ENCODE measurements at regions not wholly inside any gene's neighbourhood (a gene's known extent, or its start where the extent isn't known, plus 50 kb on each side); places are given as distances from the start of the nearest gene placed in this dataset.
"Not testable (repeated sequence)": the region's sequence is repeated elsewhere in the genome, so short reads cannot be mapped to it uniquely, and the experiment has no call there.

DNA sequence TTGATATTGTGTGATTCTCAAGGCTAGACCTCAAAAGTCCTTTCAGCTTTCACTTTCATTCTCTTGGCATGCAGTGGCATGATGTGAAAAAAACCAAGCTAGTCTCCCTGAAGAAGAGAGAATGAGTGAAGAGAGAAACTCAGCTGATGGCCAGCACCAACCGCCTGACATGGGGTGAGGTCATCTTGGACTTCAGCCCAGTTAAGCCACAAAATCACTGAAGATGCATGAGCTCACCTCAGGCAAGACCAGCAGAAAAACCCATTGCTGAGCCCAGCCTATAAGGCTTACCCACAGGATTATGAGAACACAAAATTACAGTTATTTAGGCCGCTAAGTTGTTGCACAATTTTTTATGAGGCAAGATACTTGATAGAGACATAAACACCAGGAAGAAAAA is 496.5 kb downstream of the TOX3 start:
- no peak for DNase-seq

- DNase-seq: no peak
These were observed 511.5 kb downstream of the TOX3 start for GRCh38 chr16:52035436-52035835.

GRCh38 chr16:52034830-52035229 is 512.1 kb downstream of the TOX3 start:
- no peak for DNase-seq

GRCh38 chr16:52033992-52034391 is 513.0 kb downstream of the TOX3 start:
- DNase-seq: no peak

- no peak for DNase-seq
These were observed 524.0 kb downstream of the TOX3 start for GRCh38 chr16:52022980-52023379.

GRCh38 chr16:52022177-52022576 is 524.8 kb downstream of the TOX3 start:
- DNase-seq: no peak

- DNase-seq: no peak
These were observed 530.6 kb downstream of the TOX3 start for GRCh38 chr16:52016387-52016786.

DNA sequence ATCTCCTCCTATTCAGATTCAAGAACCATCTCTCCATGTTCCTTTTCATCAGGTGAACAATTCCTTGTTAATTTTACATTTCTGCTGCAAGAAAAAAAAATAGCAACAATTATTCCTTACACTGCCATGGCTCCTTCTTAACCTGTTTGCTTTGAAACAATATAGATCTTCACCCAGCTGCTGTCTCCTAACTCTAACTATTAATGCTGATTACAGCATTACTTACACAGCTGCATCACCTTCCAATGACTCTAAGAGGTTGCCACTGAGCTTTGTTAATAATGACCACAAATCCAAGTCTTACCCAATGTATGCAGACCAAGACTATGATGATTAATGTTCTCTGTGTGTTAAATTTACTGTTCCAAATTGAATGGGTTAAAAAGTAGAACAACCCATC is 541.4 kb downstream of the TOX3 start:
- no peak for DNase-seq

DNA sequence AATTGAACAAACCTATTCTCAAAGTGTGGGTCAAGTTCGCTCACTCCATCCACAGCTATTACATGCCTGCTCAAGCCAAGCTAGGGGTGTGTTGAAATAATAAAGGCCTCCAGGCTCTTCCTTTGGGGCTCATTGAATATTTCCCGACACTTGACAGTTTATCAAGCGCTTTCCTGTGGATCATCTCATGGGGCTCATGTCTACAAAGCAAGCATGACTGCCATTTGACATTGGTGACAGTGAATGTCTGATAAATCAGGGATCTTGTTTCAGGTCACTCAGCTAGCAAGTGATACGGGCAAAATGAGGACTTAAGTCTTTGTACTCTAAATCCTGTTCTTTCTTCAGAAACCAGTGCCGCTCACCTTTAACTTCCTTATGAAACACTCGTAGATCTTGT is 542.6 kb downstream of the TOX3 start:
- DNase-seq: no peak

GRCh38 chr16:52002026-52002425 is 544.9 kb downstream of the TOX3 start:
- DNase-seq: no peak

DNA sequence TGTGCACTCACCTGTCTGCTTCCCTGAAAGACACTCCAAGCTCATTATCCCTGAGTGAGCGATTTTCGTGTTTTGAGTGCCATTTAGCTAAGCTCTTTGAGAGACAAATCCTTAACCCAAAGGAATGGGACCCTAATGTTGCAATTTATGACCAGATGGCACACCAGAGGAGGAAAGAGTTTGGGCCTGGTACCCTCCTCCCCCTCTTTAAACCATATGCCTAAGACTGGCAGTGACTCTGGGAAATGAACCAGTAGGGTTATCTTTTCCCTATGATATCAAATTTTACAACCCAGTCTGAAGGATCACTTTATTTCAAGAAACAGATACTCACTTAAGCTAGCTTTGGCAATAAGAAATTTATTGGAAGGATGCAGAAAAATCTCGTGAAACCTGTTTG is 550.4 kb downstream of the TOX3 start:
- no peak for DNase-seq

DNA sequence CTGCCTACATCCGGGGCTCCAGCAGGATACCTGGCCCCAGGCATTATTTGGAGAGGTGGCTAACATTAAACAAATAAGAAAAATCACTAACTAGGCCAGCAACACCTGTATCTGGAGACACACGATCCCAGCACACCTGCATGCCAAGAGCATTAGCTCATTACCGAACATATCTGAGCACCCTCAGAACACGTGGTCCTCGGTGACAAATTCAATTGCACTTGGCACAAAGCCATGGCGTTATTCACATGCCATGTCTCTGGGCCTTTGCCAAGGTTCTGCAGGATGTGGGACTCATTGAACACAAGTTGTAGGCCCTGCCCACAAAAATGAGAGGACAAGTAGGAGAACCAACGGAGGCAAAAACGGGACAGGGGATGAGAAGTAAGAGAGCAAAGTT is 552.3 kb downstream of the TOX3 start:
- DNase-seq: no peak

- no peak for DNase-seq
These were observed 557.2 kb downstream of the TOX3 start for GRCh38 chr16:51989637-51990230.

DNA sequence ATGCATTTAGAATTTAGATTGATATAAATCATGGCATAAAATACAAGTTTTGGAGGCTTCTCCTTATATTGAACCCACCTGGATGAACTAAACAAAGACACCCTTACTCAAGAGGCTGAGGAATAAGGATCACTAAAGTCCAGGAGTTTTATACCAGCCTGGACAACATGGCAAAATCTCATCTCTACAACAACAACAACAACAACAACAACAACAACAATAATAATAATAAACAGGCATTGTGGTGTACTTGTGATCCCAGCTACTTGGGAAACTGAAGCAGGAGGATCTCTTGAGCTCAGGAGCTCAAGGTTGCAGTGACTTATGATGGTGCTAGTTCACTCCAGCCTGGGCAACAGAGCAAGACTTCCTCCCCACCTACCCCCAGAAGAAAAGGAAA is 558.0 kb downstream of the TOX3 start:
- DNase-seq: no peak

DNA sequence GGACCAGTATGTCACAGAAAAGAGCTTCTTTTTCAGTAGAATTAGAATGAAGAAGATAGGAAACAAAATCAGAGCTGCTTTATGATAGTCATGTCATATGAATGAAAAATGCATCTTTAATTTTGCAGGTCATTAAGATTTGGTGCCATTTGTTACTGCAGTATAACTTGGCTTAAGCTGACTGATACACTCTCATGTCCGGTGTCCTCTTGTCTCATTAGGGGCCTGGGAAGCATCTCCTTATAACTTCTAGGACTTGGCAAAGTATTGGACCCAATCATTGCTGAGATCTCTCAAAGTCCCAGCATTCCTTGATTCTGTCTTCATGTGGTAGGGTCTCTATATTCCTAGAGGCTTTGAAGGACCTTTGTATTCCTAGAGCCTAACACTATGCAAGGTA is 559.4 kb downstream of the TOX3 start:
- DNase-seq: no peak

DNA sequence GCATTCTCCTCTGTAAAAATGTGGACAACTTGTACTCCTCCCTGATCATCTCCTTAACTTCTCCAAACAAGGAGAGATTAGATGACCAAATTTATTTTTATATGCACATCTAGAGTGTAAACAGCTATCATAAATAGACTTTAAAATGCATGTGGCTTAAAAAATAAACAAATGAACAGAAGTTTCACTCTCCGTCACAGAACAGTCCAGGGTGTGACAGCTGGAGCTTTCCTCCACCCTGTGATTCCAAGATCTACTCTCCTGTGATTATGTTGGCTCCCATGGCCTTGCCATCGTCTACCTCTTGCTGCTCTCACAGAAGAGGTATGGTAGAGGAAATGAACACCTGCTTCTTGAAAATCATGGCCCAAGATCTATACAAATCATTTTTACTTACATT is 560.2 kb downstream of the TOX3 start:
- DNase-seq: no peak

- no peak for DNase-seq
These were observed 560.6 kb downstream of the TOX3 start for GRCh38 chr16:51986301-51986700.

DNA sequence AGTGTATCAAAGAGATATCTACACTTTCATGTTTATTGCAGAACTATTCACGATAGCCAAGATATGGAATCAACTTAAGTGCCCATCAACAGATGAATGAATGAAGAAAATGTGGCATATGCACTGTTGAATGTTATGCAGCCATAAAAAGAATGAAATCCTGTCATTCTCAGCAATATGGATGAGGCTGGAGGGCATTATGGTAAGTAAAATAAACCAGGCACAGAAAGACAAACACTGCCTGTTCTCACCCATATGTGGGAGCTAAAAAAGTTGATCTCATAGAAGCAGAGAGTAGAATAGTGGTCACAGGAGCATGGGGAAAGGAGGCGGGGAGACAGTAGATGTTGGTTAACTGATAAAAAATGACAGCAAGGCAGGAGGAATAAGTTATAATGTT is 561.8 kb downstream of the TOX3 start:
- DNase-seq: no peak

- no peak for DNase-seq
These were observed 562.5 kb downstream of the TOX3 start for GRCh38 chr16:51984395-51984794.

DNA sequence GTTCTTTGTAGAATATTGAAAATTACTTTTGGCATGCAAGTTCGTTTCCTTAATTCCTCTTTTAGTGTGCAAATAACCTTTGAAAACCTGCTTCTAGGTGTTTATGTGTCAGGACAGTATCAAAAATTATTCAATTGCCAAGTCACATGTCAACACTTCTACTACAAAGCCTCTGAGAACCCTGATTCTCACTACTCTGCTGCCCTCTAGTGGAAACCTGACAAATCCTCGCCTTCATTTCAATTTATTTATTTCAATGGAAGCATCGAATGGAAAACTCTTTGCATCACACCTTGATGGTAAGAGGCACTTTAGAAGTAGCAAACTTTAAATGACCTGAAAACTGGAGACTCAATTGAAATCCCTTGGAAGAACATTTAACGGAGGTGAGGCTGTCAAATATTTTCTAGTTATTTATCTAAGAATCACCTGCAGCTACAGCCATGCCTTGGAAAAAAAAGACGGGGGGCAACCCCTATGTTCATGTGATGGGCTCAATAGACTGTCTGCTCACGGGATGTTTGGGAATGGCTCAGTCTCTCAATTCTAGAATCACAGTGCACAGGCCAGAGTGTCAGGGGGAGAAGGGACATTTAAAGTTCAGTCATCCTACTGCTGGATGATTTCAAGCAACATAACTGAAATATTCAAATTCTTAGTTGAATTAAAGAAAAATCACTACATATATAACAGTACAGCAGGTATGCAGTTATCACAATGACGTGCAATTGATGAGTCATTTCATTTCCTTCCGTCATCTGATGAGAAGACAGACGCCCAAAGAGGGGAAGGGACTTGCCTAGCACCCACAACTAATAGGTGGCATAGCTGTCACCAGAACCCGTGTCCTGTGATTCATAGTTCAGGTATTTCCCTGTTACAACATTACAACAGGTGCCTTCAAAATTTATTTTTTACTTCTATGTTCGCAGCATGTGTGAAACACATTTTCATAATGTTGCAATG is 563.9 kb downstream of the TOX3 start:
- peak; percentile 52 to 56 for DNase-seq

GRCh38 chr16:51981725-51982124 is 565.2 kb downstream of the TOX3 start:
- no peak for DNase-seq

DNA sequence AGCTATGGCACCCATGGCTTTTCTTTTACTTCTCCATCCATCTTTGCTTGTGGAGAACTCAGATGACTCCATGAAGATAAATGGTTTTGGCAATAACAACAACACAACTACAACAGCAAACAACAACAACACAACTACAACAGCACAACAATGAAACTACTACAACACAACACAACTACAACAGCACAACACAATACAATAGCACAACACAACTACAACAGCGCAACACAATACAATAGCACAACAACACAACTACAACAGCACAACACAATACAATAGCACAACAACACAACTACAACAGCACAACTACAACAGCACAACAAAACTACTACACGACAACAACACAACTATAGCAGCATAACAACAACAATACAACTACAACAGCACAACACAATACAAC is 569.4 kb downstream of the TOX3 start:
- not testable (repeated sequence) for DNase-seq

GRCh38 chr16:51971184-51971583 is 575.8 kb downstream of the TOX3 start:
- DNase-seq: peak; percentile 0 to 1

DNA sequence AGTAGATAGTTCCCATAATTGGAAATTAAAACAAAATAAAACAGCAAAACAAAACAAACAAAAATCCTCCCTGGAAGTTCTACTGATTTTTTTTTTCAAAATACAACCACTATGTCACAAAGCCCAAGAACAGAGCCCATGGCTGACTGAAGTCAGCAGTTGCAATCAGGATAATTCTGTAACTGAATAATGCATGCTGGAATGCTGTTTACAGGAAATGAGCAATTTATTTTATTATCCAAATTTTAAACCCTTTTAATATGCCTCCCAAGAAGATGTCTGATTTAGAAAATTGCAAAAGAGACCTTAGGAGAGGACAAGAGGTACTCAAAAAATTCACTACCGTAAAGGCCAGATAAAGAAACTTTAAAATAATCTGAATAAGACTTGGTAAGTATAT is 578.2 kb downstream of the TOX3 start:
- DNase-seq: no peak

- no peak for DNase-seq
These were observed 579.3 kb downstream of the TOX3 start for GRCh38 chr16:51967646-51968045.

Data from AML-193 (cell line).